ENCODE measurements at regions not wholly inside any gene's neighbourhood (a gene's known extent, or its start where the extent isn't known, plus 50 kb on each side); places are given as distances from the start of the nearest gene placed in this dataset.

GRCh38 chr12:91368613-91369012 lies 186.0 kb upstream of the DCN start:
- H3K4me1 ChIP-seq (ENCODE audit: control insufficient read depth in 2 of 2, insufficient read depth in 2 of 2, low read length in 2 of 2) = no peaks in the 10 kb centered on the region
- Mint-ChIP-seq H3K36me3 (no peaks in the 10 kb centered on the region), H3K27ac (no peak overlapping the region), H3K4me3 (no peak overlapping the region), H3K4me1 (no peaks in the 10 kb centered on the region), H3K9me3 (no peaks in the 10 kb centered on the region), H3K27me3 (peaks cover 0 to 18% (median 4%) of the 10 kb centered on the region in 5 donors)
- no peaks in the 10 kb centered on the region for H3K36me3 ChIP-seq (ENCODE audit: control insufficient read depth in 2 of 3, insufficient read depth in 3 of 3, low read length in 3 of 3)
- ChIA-PET POLR2A (no interaction called here), CTCF (interaction anchor here (0.8 kb wide), 1 partner anchor 13 kb away, joined by 3 read pairs; no protein-coding TSS in a partner anchor)
- H3K9me3 ChIP-seq (ENCODE audit: control insufficient read depth in 2 of 3, low read length in 3 of 3) = no peaks in the 10 kb centered on the region
- H3K27me3 ChIP-seq (ENCODE audit: control insufficient read depth in 2 of 2, insufficient read depth in 2 of 2, low read length in 2 of 2) = no peaks in the 10 kb centered on the region
- DNase-seq = no peak
- H3K4me3 ChIP-seq (ENCODE audit: low read length) = no peak overlapping the region
- intact Hi-C loops (cut with micrococcal nuclease) = loop anchor here in 1 of 2 donors (10.0 kb wide), 1 partner anchor 1556 kb away; the partner anchor contains the start of gene EEA1
- H3K27ac ChIP-seq (ENCODE audit: low read depth, low read length) = no peak overlapping the region
- ATAC-seq = no peak

- H3K36me3 ChIP-seq (ENCODE audit: control insufficient read depth in 2 of 3, insufficient read depth in 3 of 3, low read length in 3 of 3) = no peaks in the 10 kb centered on the region
- DNase-seq (no peak), ATAC-seq (no peak)
- H3K27me3 ChIP-seq (ENCODE audit: control insufficient read depth in 2 of 2, insufficient read depth in 2 of 2, low read length in 2 of 2) = no peaks in the 10 kb centered on the region
- Mint-ChIP-seq H3K36me3 (no peaks in the 10 kb centered on the region), H3K27me3 (peaks cover 0 to 18% (median 4%) of the 10 kb centered on the region in 5 donors), H3K27ac (no peak overlapping the region), H3K4me1 (peaks cover 0 to 1% (median under 1%) of the 10 kb centered on the region in 7 donors), H3K4me3 (no peak overlapping the region), H3K9me3 (no peaks in the 10 kb centered on the region)
- CTCF ChIA-PET = interaction anchor here (1.4 kb wide), 1 partner anchor 1202 kb away, joined by 5 read pairs; no protein-coding TSS in a partner anchor
- intact Hi-C loops (cut with micrococcal nuclease) = loop anchor here in 1 of 2 donors (10.0 kb wide), 1 partner anchor 1557 kb away; the partner anchor contains the start of gene EEA1
- H3K9me3 ChIP-seq (ENCODE audit: control insufficient read depth in 2 of 3, low read length in 3 of 3) = no peaks in the 10 kb centered on the region
- no peak overlapping the region for H3K27ac ChIP-seq (ENCODE audit: low read depth, low read length)
- H3K4me3 ChIP-seq (ENCODE audit: low read length) = no peak overlapping the region
- POLR2A ChIA-PET = no interaction called here
- H3K4me1 ChIP-seq (ENCODE audit: control insufficient read depth in 2 of 2, insufficient read depth in 2 of 2, low read length in 2 of 2) = no peaks in the 10 kb centered on the region
Observed at GRCh38 chr12:91367234-91367849, 184.7 kb upstream of the DCN start.

DNA sequence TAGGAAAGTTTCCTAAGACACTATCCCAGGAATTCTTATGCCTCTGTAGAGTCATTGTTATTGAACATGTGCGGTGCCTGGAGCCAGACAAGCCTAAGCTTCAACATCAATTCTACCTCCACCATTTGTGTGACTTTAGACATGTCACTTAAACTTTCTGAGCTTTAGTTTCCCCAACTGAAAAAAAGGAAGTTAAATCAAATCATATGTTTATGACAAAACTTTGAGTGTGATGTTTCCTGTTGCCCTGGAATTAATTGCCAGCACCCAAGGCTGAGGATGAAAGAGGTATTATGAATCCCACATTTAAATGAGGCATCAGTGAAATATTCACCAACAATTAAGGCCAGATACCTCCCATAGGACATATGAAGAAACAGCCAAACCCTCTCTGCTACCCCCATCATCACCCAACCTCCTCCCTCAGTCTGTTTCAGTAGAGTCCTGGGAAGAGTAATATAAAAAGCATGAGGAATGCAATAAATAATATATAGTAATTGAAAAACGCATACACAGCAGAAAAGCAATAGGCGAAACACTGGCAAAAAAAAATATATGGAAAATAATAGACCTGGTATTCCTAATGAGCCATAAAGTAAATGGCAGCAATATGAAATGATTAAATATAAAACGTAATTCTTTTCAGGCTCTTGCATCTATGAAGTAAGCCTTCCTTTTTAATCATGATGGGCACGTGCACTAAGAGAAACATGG lies 182.0 kb upstream of the DCN start:
- ChIA-PET CTCF (interaction anchor here (0.7 to 3.4 kb wide), 5 partner anchors 10 to 1564 kb away, joined by 3 to 20 read pairs (median 5); no protein-coding TSS in a partner anchor), POLR2A (interaction anchor here (0.5 kb wide), 1 partner anchor 869 kb away, joined by 3 read pairs; no protein-coding TSS in a partner anchor)
- Histone ChIP-seq H3K36me3 (ENCODE audit: control insufficient read depth in 2 of 3, insufficient read depth in 3 of 3, low read length in 3 of 3) (no peaks in the 10 kb centered on the region), H3K9me3 (ENCODE audit: control insufficient read depth in 2 of 3, low read length in 3 of 3) (no peaks in the 10 kb centered on the region), H3K27me3 (ENCODE audit: control insufficient read depth in 2 of 2, insufficient read depth in 2 of 2, low read length in 2 of 2) (no peaks in the 10 kb centered on the region), H3K4me1 (ENCODE audit: control insufficient read depth in 2 of 2, insufficient read depth in 2 of 2, low read length in 2 of 2) (no peaks in the 10 kb centered on the region), H3K27ac (ENCODE audit: low read depth, low read length) (no peak overlapping the region), H3K4me3 (ENCODE audit: low read length) (no peak overlapping the region)
- DNase-seq (no peak), ATAC-seq (no peak)
- H3K27me3 Mint-ChIP-seq = peaks cover 0 to 21% (median 4%) of the 10 kb centered on the region in 5 donors
- H3K9me3 Mint-ChIP-seq = no peaks in the 10 kb centered on the region
- H3K4me1 Mint-ChIP-seq = peaks cover 0 to 4% (median 3%) of the 10 kb centered on the region in 7 donors
- no peak overlapping the region for H3K27ac Mint-ChIP-seq
- no peaks in the 10 kb centered on the region for H3K36me3 Mint-ChIP-seq
- intact Hi-C loops (cut with micrococcal nuclease) = loop anchor here (5.0 to 10.0 kb wide), 3 partner anchors 778 to 1560 kb away; partner anchors contain the start of gene EEA1 (in 1 of the 2)
- H3K4me3 Mint-ChIP-seq = no peak overlapping the region

- peak in 7 of 9 donors; percentile 15 to 57 (median 46) for DNase-seq
- Mint-ChIP-seq H3K4me3 (peak overlapping the region in 1 of 10 donors; percentile 11), H3K27ac (peak overlapping the region in 1 of 9 donors; percentile 41)
Observed at GRCh38 chr12:91361864-91362263, 179.2 kb upstream of the DCN start.

GRCh38 chr12:91357381-91357780 lies 174.8 kb upstream of the DCN start:
- no peaks in the 10 kb centered on the region for H3K36me3 ChIP-seq (ENCODE audit: control insufficient read depth in 2 of 3, insufficient read depth in 3 of 3, low read length in 3 of 3)
- no peak overlapping the region for H3K4me3 ChIP-seq (ENCODE audit: low read length)
- H3K4me1 ChIP-seq (ENCODE audit: control insufficient read depth in 2 of 2, insufficient read depth in 2 of 2, low read length in 2 of 2) = no peaks in the 10 kb centered on the region
- Mint-ChIP-seq H3K4me3 (no peak overlapping the region), H3K9me3 (no peaks in the 10 kb centered on the region), H3K27me3 (peaks cover 14 to 18% (median 16%) of the 10 kb centered on the region in 5 donors), H3K27ac (no peak overlapping the region), H3K36me3 (no peaks in the 10 kb centered on the region), H3K4me1 (peaks cover 0 to 4% (median 3%) of the 10 kb centered on the region in 7 donors)
- POLR2A ChIA-PET = no interaction called here
- no peaks in the 10 kb centered on the region for H3K27me3 ChIP-seq (ENCODE audit: control insufficient read depth in 2 of 2, insufficient read depth in 2 of 2, low read length in 2 of 2)
- no peak for ATAC-seq
- intact Hi-C loops (cut with micrococcal nuclease) = no loop called here
- CTCF ChIA-PET = interaction anchor here (0.6 to 0.8 kb wide), 2 partner anchors 21 to 1521 kb away, joined by 3 read pairs; no protein-coding TSS in a partner anchor
- no peak for DNase-seq
- no peak overlapping the region for H3K27ac ChIP-seq (ENCODE audit: low read depth, low read length)
- no peaks in the 10 kb centered on the region for H3K9me3 ChIP-seq (ENCODE audit: control insufficient read depth in 2 of 3, low read length in 3 of 3)

More at GRCh38 chr12:91361864-91362263, 179.2 kb upstream of the DCN start:
- intact Hi-C loops (cut with micrococcal nuclease) = loop anchor here (1.0 to 10.0 kb wide), 7 partner anchors 20 to 1563 kb away; partner anchors contain the start of gene EEA1 (in 1 of the 2)
- no peaks in the 10 kb centered on the region for H3K9me3 Mint-ChIP-seq
- Histone ChIP-seq H3K9me3 (ENCODE audit: control insufficient read depth in 2 of 3, low read length in 3 of 3) (no peaks in the 10 kb centered on the region), H3K36me3 (ENCODE audit: control insufficient read depth in 2 of 3, insufficient read depth in 3 of 3, low read length in 3 of 3) (no peaks in the 10 kb centered on the region), H3K27ac (ENCODE audit: low read depth, low read length) (no peak overlapping the region), H3K4me1 (ENCODE audit: control insufficient read depth in 2 of 2, insufficient read depth in 2 of 2, low read length in 2 of 2) (no peaks in the 10 kb centered on the region), H3K27me3 (ENCODE audit: control insufficient read depth in 2 of 2, insufficient read depth in 2 of 2, low read length in 2 of 2) (no peaks in the 10 kb centered on the region), H3K4me3 (ENCODE audit: low read length) (no peak overlapping the region)
- ChIA-PET POLR2A (interaction anchor here (0.9 kb wide), 1 partner anchor 19 kb away, joined by 5 read pairs; no protein-coding TSS in a partner anchor), CTCF (interaction anchor here (0.7 to 2.2 kb wide), 4 partner anchors 20 to 1288 kb away, joined by 6 to 13 read pairs (median 10); no protein-coding TSS in a partner anchor)
- peaks cover 0 to 16% (median 0%) of the 10 kb centered on the region in 5 donors for H3K27me3 Mint-ChIP-seq
- H3K36me3 Mint-ChIP-seq = no peaks in the 10 kb centered on the region
- ATAC-seq = peak; percentile 63
- peaks cover 0 to 4% (median 3%) of the 10 kb centered on the region in 7 donors for H3K4me1 Mint-ChIP-seq

GRCh38 chr12:91356405-91356804 lies 173.8 kb upstream of the DCN start:
- Histone ChIP-seq H3K4me3 (ENCODE audit: low read length) (no peak overlapping the region), H3K27me3 (ENCODE audit: control insufficient read depth in 2 of 2, insufficient read depth in 2 of 2, low read length in 2 of 2) (no peaks in the 10 kb centered on the region), H3K4me1 (ENCODE audit: control insufficient read depth in 2 of 2, insufficient read depth in 2 of 2, low read length in 2 of 2) (no peaks in the 10 kb centered on the region), H3K36me3 (ENCODE audit: control insufficient read depth in 2 of 3, insufficient read depth in 3 of 3, low read length in 3 of 3) (no peaks in the 10 kb centered on the region), H3K27ac (ENCODE audit: low read depth, low read length) (no peak overlapping the region), H3K9me3 (ENCODE audit: control insufficient read depth in 2 of 3, low read length in 3 of 3) (no peaks in the 10 kb centered on the region)
- Mint-ChIP-seq H3K4me3 (no peak overlapping the region), H3K9me3 (no peaks in the 10 kb centered on the region), H3K36me3 (peaks cover 0 to 4% (median 0%) of the 10 kb centered on the region in 5 donors), H3K27me3 (peaks cover 14 to 24% (median 16%) of the 10 kb centered on the region in 5 donors), H3K27ac (no peak overlapping the region), H3K4me1 (no peaks in the 10 kb centered on the region)
- intact Hi-C loops (cut with micrococcal nuclease) = no loop called here
- DNase-seq = no peak
- ChIA-PET CTCF (no interaction called here), POLR2A (no interaction called here)
- ATAC-seq = no peak
